Left ventricle myocardium inferior (tissue), 1 donor: ENCODE measurements at regions not wholly inside any gene's neighbourhood (a gene's known extent, or its start where the extent isn't known, plus 50 kb on each side); places are given as distances from the start of the nearest gene placed in this dataset.

Experiments
- DNase-seq: peaks from one replicate; pipeline ENCODE4 v3.0.0-alpha.2; 2020
- H3K27ac ChIP-seq: fragments of 200-600 bp; replicated peaks from 2 replicates; pipeline ENCODE4 v1.8.0; 2021
- H3K27me3 ChIP-seq: fragments of 200-600 bp; 2 replicates; pipeline ENCODE4 v1.8.0; 2021; ENCODE audit warnings: low read depth
- H3K36me3 ChIP-seq: fragments of 200-600 bp; 2 replicates; pipeline ENCODE4 v1.8.0; 2021
- H3K4me1 ChIP-seq: fragments of 200-600 bp; 2 replicates; pipeline ENCODE4 v1.8.0; 2021
- H3K4me3 ChIP-seq: fragments of 200-600 bp; 2 replicates; pipeline ENCODE4 v1.8.0; 2021; ENCODE audit warnings: mild to moderate bottlenecking, moderate library complexity
- H3K9me3 ChIP-seq: fragments of 200-600 bp; replicated peaks from 2 replicates; pipeline ENCODE4 v1.8.0; 2021
- CTCF ChIP-seq: fragments of 200-600 bp; IDR thresholded peaks from 2 replicates; pipeline ENCODE4 v1.8.0; 2021; ENCODE audit warnings: antibody characterized with exemption, mild to moderate bottlenecking, borderline replicate concordance
- intact Hi-C: fragments of 100-400 bp; cut with micrococcal nuclease; formaldehyde crosslinking; loops from one replicate; pipeline ENCODE4 v1.11.0; 2022
- donor health status: DM: no; HTN: yes; CAD: no; lungs with severe emphysema.

GRCh38 chr14:39812532-39813320 lies 380.5 kb upstream of the FBXO33 start:
- H3K9me3 ChIP-seq = no peaks in the 10 kb centered on the region
- H3K4me1 ChIP-seq = no peaks in the 10 kb centered on the region
- H3K27me3 ChIP-seq = no peaks in the 10 kb centered on the region
- H3K36me3 ChIP-seq = no peaks in the 10 kb centered on the region
- H3K4me3 ChIP-seq = no peak overlapping the region
- TF ChIP-seq CTCF = no peak
- no peak for DNase-seq
- intact Hi-C loops = no loop called here
- H3K27ac ChIP-seq = no peak overlapping the region

- Histone ChIP-seq H3K27me3 (no peaks in the 10 kb centered on the region), H3K9me3 (no peaks in the 10 kb centered on the region), H3K27ac (no peak overlapping the region), H3K4me1 (no peaks in the 10 kb centered on the region), H3K36me3 (no peaks in the 10 kb centered on the region), H3K4me3 (no peak overlapping the region)
- DNase-seq = no peak
- intact Hi-C loops = no loop called here
- TF ChIP-seq CTCF = no peak
Measured at GRCh38 chr14:39807271-39807670, 375.0 kb upstream of the FBXO33 start.

- no peaks in the 10 kb centered on the region for H3K36me3 ChIP-seq
- intact Hi-C loops = no loop called here
Measured at GRCh38 chr14:39784461-39784860, 352.2 kb upstream of the FBXO33 start.

GRCh38 chr14:39781466-39781865 lies 349.2 kb upstream of the FBXO33 start:
- Histone ChIP-seq H3K9me3 (peaks cover 14% of the 10 kb centered on the region), H3K36me3 (no peaks in the 10 kb centered on the region), H3K4me3 (no peak overlapping the region), H3K27ac (no peak overlapping the region), H3K27me3 (no peaks in the 10 kb centered on the region), H3K4me1 (no peaks in the 10 kb centered on the region)
- intact Hi-C loops = no loop called here
- DNase-seq = no peak
- no peak for TF ChIP-seq CTCF

More at GRCh38 chr14:39784461-39784860, 352.2 kb upstream of the FBXO33 start:
- Histone ChIP-seq H3K4me1 (no peaks in the 10 kb centered on the region), H3K27me3 (no peaks in the 10 kb centered on the region), H3K4me3 (no peak overlapping the region), H3K9me3 (no peaks in the 10 kb centered on the region), H3K27ac (no peak overlapping the region)
- no peak for DNase-seq
- no peak for TF ChIP-seq CTCF

GRCh38 chr14:39773387-39774126 lies 341.3 kb upstream of the FBXO33 start:
- DNase-seq = no peak
- Histone ChIP-seq H3K27ac (no peak overlapping the region), H3K27me3 (no peaks in the 10 kb centered on the region), H3K4me3 (no peak overlapping the region), H3K9me3 (peaks cover 14% of the 10 kb centered on the region), H3K36me3 (no peaks in the 10 kb centered on the region), H3K4me1 (no peaks in the 10 kb centered on the region)
- TF ChIP-seq CTCF = no peak
- intact Hi-C loops = no loop called here
